Fibroblast of skin of right quadriceps (primary cell): ENCODE measurements at regions not wholly inside any gene's neighbourhood (a gene's known extent, or its start where the extent isn't known, plus 50 kb on each side); places are given as distances from the start of the nearest gene placed in this dataset.

Experiments
- DNase-seq: peaks from one replicate; pipeline ENCODE4 v3.0.0-alpha.2; 2013

- DNase-seq: peak; percentile 31
Observed at GRCh38 chr13:65095161-65096082, 2134.7 kb downstream of the PCDH9 start.

- no peak for DNase-seq
Observed at GRCh38 chr13:65093357-65093756, 2136.8 kb downstream of the PCDH9 start.

GRCh38 chr13:65091031-65091430 is 2139.1 kb downstream of the PCDH9 start:
- DNase-seq: no peak

GRCh38 chr13:65090186-65090585 is 2139.9 kb downstream of the PCDH9 start:
- peak; percentile 15 for DNase-seq

- no peak for DNase-seq
Observed at GRCh38 chr13:65088906-65089305, 2141.2 kb downstream of the PCDH9 start.

- DNase-seq: no peak
Observed at GRCh38 chr13:65085977-65086376, 2144.2 kb downstream of the PCDH9 start.

GRCh38 chr13:65074248-65074647 is 2155.9 kb downstream of the PCDH9 start:
- no peak for DNase-seq

- no peak for DNase-seq
Observed at GRCh38 chr13:65064967-65065366, 2165.2 kb downstream of the PCDH9 start.

GRCh38 chr13:65063753-65064152 is 2166.4 kb downstream of the PCDH9 start:
- peak; percentile 87 for DNase-seq

GRCh38 chr13:65057986-65058385 is 2172.2 kb downstream of the PCDH9 start:
- peak; percentile 3 for DNase-seq

GRCh38 chr13:65054277-65054676 is 2175.9 kb downstream of the PCDH9 start:
- no peak for DNase-seq

GRCh38 chr13:65036999-65037398 is 2193.1 kb downstream of the PCDH9 start:
- peak; percentile 22 for DNase-seq

GRCh38 chr13:65035302-65035701 is 2194.8 kb downstream of the PCDH9 start:
- peak; percentile 30 for DNase-seq

GRCh38 chr13:65034266-65034665 is 2195.9 kb downstream of the PCDH9 start:
- no peak for DNase-seq

GRCh38 chr13:65032825-65033224 is 2197.3 kb downstream of the PCDH9 start:
- DNase-seq: no peak

GRCh38 chr13:65028101-65028500 is 2202.0 kb downstream of the PCDH9 start:
- no peak for DNase-seq

- no peak for DNase-seq
Observed at GRCh38 chr13:65026505-65026904, 2203.6 kb downstream of the PCDH9 start.

GRCh38 chr13:65011378-65011777 is 2218.8 kb downstream of the PCDH9 start:
- DNase-seq: peak; percentile 8

GRCh38 chr13:64997438-64997837 is 2232.7 kb downstream of the PCDH9 start:
- no peak for DNase-seq

GRCh38 chr13:64993514-64994164 is 2236.5 kb downstream of the PCDH9 start:
- no peak for DNase-seq

GRCh38 chr13:64992314-64992713 is 2237.8 kb downstream of the PCDH9 start:
- peak; percentile 9 for DNase-seq

GRCh38 chr13:64985075-64985474 is 2245.1 kb downstream of the PCDH9 start:
- no peak for DNase-seq

- DNase-seq: no peak
Observed at GRCh38 chr13:64962404-64962803, 2267.7 kb downstream of the PCDH9 start.

GRCh38 chr13:64959276-64959675 is 2270.9 kb downstream of the PCDH9 start:
- no peak for DNase-seq
